Epithelial cell of esophagus (primary cell): ENCODE measurements at regions not wholly inside any gene's neighbourhood (a gene's known extent, or its start where the extent isn't known, plus 50 kb on each side); places are given as distances from the start of the nearest gene placed in this dataset.

Experiments
- DNase-seq: peaks from one replicate; pipeline ENCODE4 v3.0.0; 2010; ENCODE audit warnings: low read depth
- H3K4me3 ChIP-seq: 2 replicates; pipeline ENCODE4 v1.5.1; 2011; ENCODE audit warnings: mild to moderate bottlenecking, low read length, control low read depth
- TF ChIP-seq, protein P1 (sequence below): IDR thresholded peaks from 2 replicates; pipeline ENCODE4 v1.5.1; 2011; ENCODE audit warnings: low read depth, mild to moderate bottlenecking, low read length, control low read depth, inconsistent platforms; ENCODE audit not compliant: insufficient read depth; ENCODE audit errors: missing control alignments

DNA sequence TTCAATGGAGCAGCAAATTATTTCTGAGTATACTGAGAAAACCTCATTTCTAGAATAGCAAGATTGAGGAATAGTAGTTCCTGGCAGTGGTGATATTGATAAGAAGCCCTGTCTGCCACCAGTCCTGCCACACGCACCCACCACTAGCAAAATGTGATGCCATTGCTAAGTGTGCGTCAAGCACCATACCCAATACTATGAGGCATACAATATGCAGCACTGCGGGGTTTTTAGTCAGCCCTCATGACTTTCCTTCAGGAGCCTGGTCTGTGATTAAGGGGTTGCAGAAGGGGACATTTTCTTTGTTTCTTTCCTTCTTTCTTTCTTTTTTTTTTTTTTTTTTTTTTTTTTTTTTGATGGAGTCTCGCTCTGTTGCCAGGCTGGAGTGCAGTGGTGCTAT is 128.7 kb upstream of the USP38 start:
- TF ChIP-seq, protein P1, sequence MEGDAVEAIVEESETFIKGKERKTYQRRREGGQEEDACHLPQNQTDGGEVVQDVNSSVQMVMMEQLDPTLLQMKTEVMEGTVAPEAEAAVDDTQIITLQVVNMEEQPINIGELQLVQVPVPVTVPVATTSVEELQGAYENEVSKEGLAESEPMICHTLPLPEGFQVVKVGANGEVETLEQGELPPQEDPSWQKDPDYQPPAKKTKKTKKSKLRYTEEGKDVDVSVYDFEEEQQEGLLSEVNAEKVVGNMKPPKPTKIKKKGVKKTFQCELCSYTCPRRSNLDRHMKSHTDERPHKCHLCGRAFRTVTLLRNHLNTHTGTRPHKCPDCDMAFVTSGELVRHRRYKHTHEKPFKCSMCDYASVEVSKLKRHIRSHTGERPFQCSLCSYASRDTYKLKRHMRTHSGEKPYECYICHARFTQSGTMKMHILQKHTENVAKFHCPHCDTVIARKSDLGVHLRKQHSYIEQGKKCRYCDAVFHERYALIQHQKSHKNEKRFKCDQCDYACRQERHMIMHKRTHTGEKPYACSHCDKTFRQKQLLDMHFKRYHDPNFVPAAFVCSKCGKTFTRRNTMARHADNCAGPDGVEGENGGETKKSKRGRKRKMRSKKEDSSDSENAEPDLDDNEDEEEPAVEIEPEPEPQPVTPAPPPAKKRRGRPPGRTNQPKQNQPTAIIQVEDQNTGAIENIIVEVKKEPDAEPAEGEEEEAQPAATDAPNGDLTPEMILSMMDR: no peak
- H3K4me3 ChIP-seq: no peak overlapping the region
- DNase-seq: no peak

DNA sequence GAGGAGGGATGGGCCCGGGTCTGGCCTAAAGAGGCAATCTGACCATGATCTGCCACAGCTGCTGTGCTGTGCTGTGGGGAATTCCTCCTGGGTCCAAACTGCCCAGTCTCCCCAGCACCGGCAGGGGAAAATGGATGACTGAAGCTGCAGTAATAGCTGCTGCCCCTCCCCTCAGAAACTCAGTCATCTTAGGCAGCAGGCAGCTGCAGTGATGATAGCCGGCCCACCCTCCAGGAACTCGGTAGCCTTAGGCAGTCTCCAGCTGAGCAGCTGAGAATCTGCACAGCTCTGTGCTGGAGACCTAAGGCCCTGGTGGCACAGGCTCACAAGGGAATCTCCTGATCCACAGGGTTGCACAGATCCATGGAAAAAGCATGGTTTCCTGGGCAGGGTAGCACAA is 113.4 kb upstream of the USP38 start:
- no peak overlapping the region for H3K4me3 ChIP-seq
- DNase-seq: no peak
- TF ChIP-seq, protein P1: no peak

DNA sequence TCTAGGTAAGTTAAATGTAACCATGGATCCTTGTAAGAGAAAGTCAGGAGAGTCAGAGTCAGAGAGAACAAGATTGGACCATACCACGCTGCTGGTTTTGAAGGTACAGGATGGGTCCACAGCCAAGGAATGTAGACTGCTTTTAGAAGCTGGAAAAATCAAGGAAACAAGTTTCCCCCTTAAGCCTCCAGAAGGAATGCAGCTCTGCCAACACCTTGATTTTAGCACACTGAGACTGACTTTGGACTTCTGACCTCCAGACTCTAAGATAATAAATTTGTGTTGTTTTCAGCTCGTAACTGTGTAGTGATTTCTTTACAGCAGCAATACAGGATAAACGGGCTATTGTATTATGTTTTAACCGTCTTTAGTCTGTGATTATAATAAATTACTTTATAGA is 108.0 kb upstream of the USP38 start:
- no peak overlapping the region for H3K4me3 ChIP-seq
- no peak for DNase-seq
- TF ChIP-seq, protein P1: no peak

DNA sequence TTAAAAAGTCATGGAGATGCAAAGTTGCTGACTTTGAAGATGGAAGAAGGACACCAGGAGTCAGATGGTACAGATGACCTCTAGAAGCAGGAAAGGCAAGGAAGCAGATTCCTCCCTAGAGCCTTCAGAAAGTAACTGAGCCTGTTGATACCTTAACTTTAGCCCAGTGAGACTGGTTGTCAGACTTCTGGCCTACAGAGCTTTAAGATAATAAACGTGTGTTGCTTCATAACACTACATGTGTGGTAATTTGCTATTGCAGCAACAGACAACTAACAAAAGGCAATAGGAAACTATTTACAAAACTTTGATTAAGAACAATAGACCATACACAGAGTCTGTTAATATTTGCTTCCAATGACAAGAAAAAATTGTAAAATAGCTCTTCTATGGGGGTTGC is 102.0 kb upstream of the USP38 start:
- no peak for DNase-seq
- no peak overlapping the region for H3K4me3 ChIP-seq
- TF ChIP-seq, protein P1: no peak

DNA sequence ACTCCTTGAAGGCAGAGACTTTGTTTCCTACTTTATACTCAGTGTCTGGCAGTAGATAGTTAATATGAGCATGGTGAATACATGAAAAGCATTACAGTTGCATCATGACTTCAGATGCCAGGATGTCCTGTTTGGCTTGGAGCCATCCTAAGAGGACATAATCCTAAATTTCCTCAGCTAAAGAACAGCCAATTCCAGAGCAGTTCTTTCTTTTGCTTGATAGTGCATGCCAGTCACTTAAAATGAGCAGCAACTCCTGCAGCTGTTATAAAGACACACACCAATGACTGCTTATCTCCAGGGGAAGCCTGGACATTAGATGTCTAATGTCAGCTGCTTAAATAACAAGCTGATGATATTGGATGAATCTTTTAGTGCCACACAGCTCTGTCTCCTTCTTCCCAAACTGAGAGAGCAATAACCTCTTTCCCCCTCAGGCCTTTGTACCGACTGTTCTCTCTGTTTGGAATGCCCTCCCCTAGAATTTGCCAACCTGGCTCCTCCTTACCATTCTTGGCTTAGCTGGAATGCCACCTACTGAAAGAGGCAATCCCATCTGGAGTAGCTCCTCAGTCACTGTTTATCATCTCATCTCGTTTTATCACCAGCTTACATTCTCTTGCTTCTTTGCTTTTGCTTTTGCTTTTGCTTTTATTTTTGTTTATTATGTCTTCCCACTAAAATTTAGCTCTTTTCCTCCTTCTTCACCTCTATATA is 100.8 kb upstream of the USP38 start:
- TF ChIP-seq, protein P1: no peak
- no peak overlapping the region for H3K4me3 ChIP-seq
- DNase-seq: no peak

DNA sequence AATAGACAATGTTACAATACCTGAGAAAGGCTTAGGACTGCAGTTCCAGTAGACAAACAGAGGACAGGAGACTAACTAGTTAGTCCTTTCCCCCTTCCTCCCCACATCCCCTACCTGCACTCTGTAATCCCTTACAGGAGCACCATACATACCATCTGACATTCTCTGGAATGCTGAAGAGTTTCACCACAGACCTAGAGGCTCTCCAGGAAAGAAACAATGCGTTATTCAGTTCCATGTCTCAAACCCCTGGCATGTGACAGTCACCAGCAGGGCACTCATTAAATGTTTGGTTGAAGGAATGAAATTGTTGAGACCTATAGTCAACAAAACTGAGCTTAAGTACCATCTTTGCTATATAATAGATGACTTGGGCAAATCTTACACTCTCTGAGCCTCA is 100.2 kb upstream of the USP38 start:
- no peak overlapping the region for H3K4me3 ChIP-seq
- no peak for DNase-seq
- TF ChIP-seq, protein P1: no peak

DNA sequence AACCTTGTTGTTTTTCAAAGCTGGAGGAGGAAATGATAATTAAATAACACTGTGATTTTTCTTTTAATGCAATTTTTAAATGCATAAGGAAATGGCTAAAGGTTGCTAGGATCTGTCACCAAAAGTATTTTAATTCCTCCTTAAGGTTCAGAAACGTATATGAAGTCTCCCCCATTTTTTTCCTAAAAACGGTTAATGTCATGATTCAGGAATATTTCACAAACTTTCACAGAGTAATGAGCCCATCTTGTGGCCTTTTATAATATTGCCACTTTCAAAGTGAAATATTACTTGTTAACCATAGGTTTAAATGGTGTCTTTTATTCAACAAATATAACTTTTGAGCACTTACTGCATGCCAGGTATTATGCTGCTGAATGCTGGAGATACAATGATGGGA is 99.5 kb upstream of the USP38 start:
- H3K4me3 ChIP-seq: no peak overlapping the region
- TF ChIP-seq, protein P1: no peak
- no peak for DNase-seq
